ENCODE measurements at regions not wholly inside any gene's neighbourhood (a gene's known extent, or its start where the extent isn't known, plus 50 kb on each side); places are given as distances from the start of the nearest gene placed in this dataset.

GRCh38 chr6:137343241-137343640 lies 124.1 kb upstream of the IFNGR1 start:
- no peak overlapping the region for H3K27ac ChIP-seq
- DNase-seq (ENCODE audit: low read depth, low spot score), result no peak
- no peak for TF ChIP-seq FOXP2 (optimal IDR thresholded peaks at IDR 0.05; ENCODE audit: control extremely low read depth, extremely low read length, insufficient read depth)
- TF ChIP-seq POLR2AphosphoS5 (IDR thresholded peaks at IDR 0.05; ENCODE audit: borderline replicate concordance, low read depth, low read length), result no peak
- no peak for TF ChIP-seq EZH2 (IDR thresholded peaks at IDR 0.05)
- H3K4me3 ChIP-seq, result no peak overlapping the region
- no peaks in the 10 kb centered on the region for H3K36me3 ChIP-seq (ENCODE audit: insufficient read depth, low read length)
- no peaks in the 10 kb centered on the region for H3K9me3 ChIP-seq (ENCODE audit: low read depth, low read length)
- no peak overlapping the region for H3K9ac ChIP-seq (ENCODE audit: insufficient read length)

GRCh38 chr6:137342607-137343190 lies 123.5 kb upstream of the IFNGR1 start:
- DNase-seq (ENCODE audit: low read depth, low spot score), result no peak
- no peaks in the 10 kb centered on the region for H3K9me3 ChIP-seq (ENCODE audit: low read depth, low read length)
- no peaks in the 10 kb centered on the region for H3K36me3 ChIP-seq (ENCODE audit: insufficient read depth, low read length)
- TF ChIP-seq FOXP2 (optimal IDR thresholded peaks at IDR 0.05; ENCODE audit: control extremely low read depth, extremely low read length, insufficient read depth) (no peak), EZH2 (IDR thresholded peaks at IDR 0.05) (no peak), POLR2AphosphoS5 (IDR thresholded peaks at IDR 0.05; ENCODE audit: borderline replicate concordance, low read depth, low read length) (no peak)
- no peak overlapping the region for H3K27ac ChIP-seq
- H3K9ac ChIP-seq (ENCODE audit: insufficient read length), result no peak overlapping the region
- no peak overlapping the region for H3K4me3 ChIP-seq

- Histone ChIP-seq H3K36me3 (ENCODE audit: insufficient read depth, low read length) (no peaks in the 10 kb centered on the region), H3K9ac (ENCODE audit: insufficient read length) (no peak overlapping the region), H3K4me3 (peak overlapping the region; percentile 50), H3K27ac (no peak overlapping the region), H3K9me3 (ENCODE audit: low read depth, low read length) (no peaks in the 10 kb centered on the region)
- no peak for TF ChIP-seq FOXP2 (optimal IDR thresholded peaks at IDR 0.05; ENCODE audit: control extremely low read depth, extremely low read length, insufficient read depth)
- no peak for TF ChIP-seq EZH2 (IDR thresholded peaks at IDR 0.05)
- 0 out of 2 replicates have a peak, but pooled peaks have one; percentile 18 for TF ChIP-seq POLR2AphosphoS5 (IDR thresholded peaks at IDR 0.05; ENCODE audit: borderline replicate concordance, low read depth, low read length)
- DNase-seq (ENCODE audit: low read depth, low spot score), result no peak
Observed at GRCh38 chr6:137341681-137342195, 122.6 kb upstream of the IFNGR1 start.

- H3K9me3 ChIP-seq (ENCODE audit: low read depth, low read length), result no peaks in the 10 kb centered on the region
- no peak for TF ChIP-seq POLR2AphosphoS5 (IDR thresholded peaks at IDR 0.05; ENCODE audit: borderline replicate concordance, low read depth, low read length)
- no peak for TF ChIP-seq FOXP2 (optimal IDR thresholded peaks at IDR 0.05; ENCODE audit: control extremely low read depth, extremely low read length, insufficient read depth)
- no peak for TF ChIP-seq EZH2 (IDR thresholded peaks at IDR 0.05)
Observed at GRCh38 chr6:137339929-137340559, 120.9 kb upstream of the IFNGR1 start.

GRCh38 chr6:137334884-137335283 lies 115.7 kb upstream of the IFNGR1 start:
- TF ChIP-seq EZH2 (IDR thresholded peaks at IDR 0.05) (no peak), FOXP2 (optimal IDR thresholded peaks at IDR 0.05; ENCODE audit: control extremely low read depth, extremely low read length, insufficient read depth) (no peak), POLR2AphosphoS5 (IDR thresholded peaks at IDR 0.05; ENCODE audit: borderline replicate concordance, low read depth, low read length) (no peak)
- Histone ChIP-seq H3K27ac (no peak overlapping the region), H3K9ac (ENCODE audit: insufficient read length) (no peak overlapping the region), H3K4me3 (no peak overlapping the region), H3K9me3 (ENCODE audit: low read depth, low read length) (no peaks in the 10 kb centered on the region), H3K36me3 (ENCODE audit: insufficient read depth, low read length) (no peaks in the 10 kb centered on the region)
- DNase-seq (ENCODE audit: low read depth, low spot score), result no peak

More at GRCh38 chr6:137339929-137340559, 120.9 kb upstream of the IFNGR1 start:
- no peaks in the 10 kb centered on the region for H3K36me3 ChIP-seq (ENCODE audit: insufficient read depth, low read length)
- no peak overlapping the region for H3K4me3 ChIP-seq
- H3K9ac ChIP-seq (ENCODE audit: insufficient read length), result no peak overlapping the region
- no peak overlapping the region for H3K27ac ChIP-seq
- DNase-seq (ENCODE audit: low read depth, low spot score), result no peak

- Histone ChIP-seq H3K4me3 (no peak overlapping the region), H3K27ac (no peak overlapping the region), H3K36me3 (ENCODE audit: insufficient read depth, low read length) (no peaks in the 10 kb centered on the region), H3K9ac (ENCODE audit: insufficient read length) (no peak overlapping the region), H3K9me3 (ENCODE audit: low read depth, low read length) (no peaks in the 10 kb centered on the region)
- TF ChIP-seq FOXP2 (optimal IDR thresholded peaks at IDR 0.05; ENCODE audit: control extremely low read depth, extremely low read length, insufficient read depth), result no peak
- no peak for TF ChIP-seq EZH2 (IDR thresholded peaks at IDR 0.05)
- no peak for TF ChIP-seq POLR2AphosphoS5 (IDR thresholded peaks at IDR 0.05; ENCODE audit: borderline replicate concordance, low read depth, low read length)
- no peak for DNase-seq (ENCODE audit: low read depth, low spot score)
Observed at GRCh38 chr6:137334094-137334493, 114.9 kb upstream of the IFNGR1 start.

GRCh38 chr6:137332637-137333280 lies 113.6 kb upstream of the IFNGR1 start:
- H3K9me3 ChIP-seq (ENCODE audit: low read depth, low read length), result no peaks in the 10 kb centered on the region
- no peak for DNase-seq (ENCODE audit: low read depth, low spot score)
- no peak for TF ChIP-seq FOXP2 (optimal IDR thresholded peaks at IDR 0.05; ENCODE audit: control extremely low read depth, extremely low read length, insufficient read depth)
- no peak for TF ChIP-seq POLR2AphosphoS5 (IDR thresholded peaks at IDR 0.05; ENCODE audit: borderline replicate concordance, low read depth, low read length)
- TF ChIP-seq EZH2 (IDR thresholded peaks at IDR 0.05), result no peak
- peak overlapping the region; percentile 22; the same call in 1 of the 2 replicates for H3K27ac ChIP-seq
- H3K36me3 ChIP-seq (ENCODE audit: insufficient read depth, low read length), result no peaks in the 10 kb centered on the region
- no peak overlapping the region for H3K4me3 ChIP-seq
- no peak overlapping the region for H3K9ac ChIP-seq (ENCODE audit: insufficient read length)

- no peak overlapping the region for H3K9ac ChIP-seq (ENCODE audit: insufficient read length)
- H3K9me3 ChIP-seq (ENCODE audit: low read depth, low read length), result no peaks in the 10 kb centered on the region
- no peak for DNase-seq (ENCODE audit: low read depth, low spot score)
- H3K4me3 ChIP-seq, result no peak overlapping the region
- no peak overlapping the region for H3K27ac ChIP-seq
- no peaks in the 10 kb centered on the region for H3K36me3 ChIP-seq (ENCODE audit: insufficient read depth, low read length)
- TF ChIP-seq FOXP2 (optimal IDR thresholded peaks at IDR 0.05; ENCODE audit: control extremely low read depth, extremely low read length, insufficient read depth), result no peak
- no peak for TF ChIP-seq EZH2 (IDR thresholded peaks at IDR 0.05)
- TF ChIP-seq POLR2AphosphoS5 (IDR thresholded peaks at IDR 0.05; ENCODE audit: borderline replicate concordance, low read depth, low read length), result no peak
Observed at GRCh38 chr6:137323860-137324259, 104.7 kb upstream of the IFNGR1 start.
